GM12891 (cell line): ENCODE measurements at regions not wholly inside any gene's neighbourhood (a gene's known extent, or its start where the extent isn't known, plus 50 kb on each side); places are given as distances from the start of the nearest gene placed in this dataset.

Source experiments
- DNase-seq: peaks from one replicate; pipeline ENCODE4 v3.0.0; 2011; ENCODE audit warnings: low spot score; ENCODE audit not compliant: insufficient read length
- FAIRE-seq: peaks from 2 replicates; lab custom pipeline; 2011; peaks lifted over from hg19 to GRCh38; lab: Jason Lieb, UNC
- PAX5 ChIP-seq: IDR thresholded peaks from 2 replicates; pipeline ENCODE4 v1.6.1; 2011; ENCODE audit warnings: low read length, moderate library complexity, mild to moderate bottlenecking; ENCODE audit not compliant: insufficient read depth, severe bottlenecking
- POLR2A ChIP-seq: IDR thresholded peaks from 2 replicates; pipeline ENCODE4 v1.6.1; 2011; ENCODE audit warnings: low read depth, low read length, control low read depth
- POLR2AphosphoS5 ChIP-seq: IDR thresholded peaks from 2 replicates; pipeline ENCODE4 v1.6.1; 2011; ENCODE audit warnings: low read depth, low read length, control low read depth
- POU2F2 ChIP-seq: IDR thresholded peaks from 2 replicates; pipeline ENCODE4 v1.6.1; 2011; ENCODE audit warnings: low read depth, mild to moderate bottlenecking, control low read depth, low read length, moderate library complexity
- SPI1 ChIP-seq: IDR thresholded peaks from 2 replicates; pipeline ENCODE4 v1.6.1; 2011; ENCODE audit warnings: low read depth, low read length, control low read depth
- TAF1 ChIP-seq: IDR thresholded peaks from 2 replicates; pipeline ENCODE4 v1.6.1; 2011; ENCODE audit warnings: low read depth, low read length, control low read depth

GRCh38 chr6:134458857-134459657 is 141.1 kb upstream of the SGK1 start:
- DNase-seq, result no peak
- TF ChIP-seq POLR2AphosphoS5 (no peak), TAF1 (no peak), POU2F2 (no peak), PAX5 (no peak), POLR2A (no peak), SPI1 (no peak)
- FAIRE-seq, result no peak

- DNase-seq (no peak), FAIRE-seq (no peak)
- no peak for TF ChIP-seq POLR2AphosphoS5
- TF ChIP-seq SPI1, result no peak
- TF ChIP-seq POU2F2, result no peak
- TF ChIP-seq PAX5, result no peak
- TF ChIP-seq POLR2A, result no peak
- TF ChIP-seq TAF1, result no peak
Observed at GRCh38 chr6:134457941-134458340, 140.0 kb upstream of the SGK1 start.

DNA sequence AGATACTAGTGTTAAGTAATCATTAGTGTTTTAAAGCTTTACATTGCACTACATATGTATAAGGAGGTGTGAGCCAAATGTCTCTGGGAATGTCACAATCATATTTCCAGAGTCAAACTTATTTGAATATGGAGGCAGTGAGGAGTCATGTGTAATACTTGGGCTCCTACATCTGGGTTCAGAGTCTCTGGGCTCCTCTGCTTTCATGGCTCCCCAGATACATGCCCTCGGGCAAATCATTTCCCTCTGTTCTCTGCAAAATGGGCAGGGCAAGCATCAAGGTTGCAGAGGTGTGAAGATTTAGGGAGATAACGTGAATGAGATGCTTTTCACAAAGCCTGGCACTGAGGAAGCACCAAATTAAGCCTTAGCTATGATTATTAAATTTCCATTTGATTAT is 138.3 kb upstream of the SGK1 start:
- no peak for FAIRE-seq
- no peak for TF ChIP-seq POLR2AphosphoS5
- no peak for TF ChIP-seq POLR2A
- no peak for TF ChIP-seq PAX5
- TF ChIP-seq POU2F2, result no peak
- no peak for TF ChIP-seq SPI1
- no peak for TF ChIP-seq TAF1

DNA sequence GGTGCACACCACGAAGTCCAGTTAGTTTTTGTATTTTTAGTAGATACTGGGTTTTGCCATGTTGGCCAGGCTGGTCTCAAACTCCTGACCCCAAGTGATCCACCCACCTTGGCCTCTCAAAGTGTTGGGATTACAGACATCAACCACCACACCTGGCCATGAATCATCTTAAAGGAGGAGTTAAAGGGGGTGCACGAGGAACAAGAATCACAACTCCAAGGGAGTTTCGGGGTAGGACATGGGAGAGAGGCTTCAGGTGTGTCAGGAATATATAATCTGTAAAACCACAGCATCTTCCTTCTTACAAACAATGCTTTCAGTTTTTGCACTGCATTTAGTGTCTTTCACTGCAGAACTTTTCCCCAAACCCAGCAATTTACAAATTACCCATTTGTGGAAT is 137.4 kb upstream of the SGK1 start:
- no peak for FAIRE-seq
- TF ChIP-seq POU2F2, result no peak
- no peak for TF ChIP-seq POLR2A
- TF ChIP-seq TAF1, result no peak
- no peak for TF ChIP-seq POLR2AphosphoS5
- no peak for TF ChIP-seq SPI1
- TF ChIP-seq PAX5, result no peak
- no peak for DNase-seq

More for the DNA sequence above, 138.3 kb upstream of the SGK1 start:
- DNase-seq, result no peak

- no peak for FAIRE-seq
- DNase-seq, result no peak
- TF ChIP-seq TAF1 (no peak), PAX5 (no peak), POLR2AphosphoS5 (no peak), POU2F2 (no peak), POLR2A (no peak), SPI1 (no peak)
Observed at GRCh38 chr6:134454794-134455193, 136.9 kb upstream of the SGK1 start.

DNA sequence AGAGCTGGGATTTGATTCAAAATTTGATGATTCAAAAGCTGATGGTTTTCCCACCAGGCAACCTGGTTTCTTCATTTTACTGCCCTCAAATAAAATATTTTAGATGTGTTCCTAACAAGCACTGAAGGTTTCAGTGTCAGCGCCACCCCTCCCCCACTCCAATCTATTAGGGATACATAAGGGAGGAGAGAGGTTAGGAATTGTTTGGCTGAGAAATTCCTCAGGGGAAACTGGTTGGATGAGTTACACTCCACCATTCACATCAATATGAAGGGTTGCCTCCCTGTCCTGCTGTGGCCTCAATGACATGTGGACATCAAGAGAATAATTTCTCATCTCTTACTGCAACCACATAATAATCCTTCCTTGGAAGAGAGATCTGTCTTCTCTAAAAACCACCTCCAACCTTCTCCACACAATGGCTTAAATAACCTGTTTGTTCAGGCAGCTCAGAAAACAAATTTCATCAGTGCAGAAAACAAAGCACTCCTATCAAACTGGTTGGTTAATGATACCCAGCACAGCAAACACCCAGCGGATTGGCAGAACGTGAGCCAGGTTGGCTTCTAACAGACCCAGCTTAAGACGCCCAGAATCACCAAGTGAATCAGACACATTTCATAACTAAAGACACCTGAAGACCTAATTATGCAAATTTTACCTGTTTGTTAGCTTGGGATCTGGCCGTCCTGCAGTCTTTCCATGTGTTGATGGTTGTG is 136.0 kb upstream of the SGK1 start:
- TF ChIP-seq PAX5 (no peak), POLR2AphosphoS5 (no peak), POLR2A (no peak), SPI1 (no peak), TAF1 (no peak), POU2F2 (no peak)
- FAIRE-seq, result no peak
- no peak for DNase-seq

GRCh38 chr6:134452906-134453305 is 135.0 kb upstream of the SGK1 start:
- FAIRE-seq (no peak), DNase-seq (no peak)
- TF ChIP-seq TAF1 (no peak), PAX5 (no peak), POLR2A (no peak), SPI1 (no peak), POU2F2 (no peak), POLR2AphosphoS5 (no peak)

GRCh38 chr6:134451529-134451928 is 133.6 kb upstream of the SGK1 start:
- TF ChIP-seq POU2F2 (no peak), SPI1 (no peak), TAF1 (no peak), POLR2A (no peak), PAX5 (no peak), POLR2AphosphoS5 (no peak)
- DNase-seq (no peak), FAIRE-seq (no peak)

DNA sequence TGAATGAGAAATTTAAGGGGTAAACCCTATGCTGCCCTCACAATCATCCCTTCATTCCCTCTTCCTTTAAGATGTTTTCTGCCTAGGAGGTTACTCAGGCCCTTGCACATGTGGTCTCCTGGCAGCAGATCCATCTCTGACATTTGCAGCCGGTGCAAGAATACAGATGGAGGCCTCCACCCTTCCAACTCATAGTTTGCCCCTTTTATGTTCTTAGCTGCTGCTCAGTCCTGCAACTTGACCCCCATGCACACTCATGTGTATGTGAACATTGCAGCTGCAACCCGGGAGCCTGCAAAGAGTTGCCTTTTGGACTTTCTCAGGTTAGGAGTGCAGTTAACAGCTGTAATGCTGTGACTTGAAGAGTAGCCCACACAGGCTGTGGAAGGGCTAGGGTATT is 131.9 kb upstream of the SGK1 start:
- no peak for TF ChIP-seq PAX5
- TF ChIP-seq POU2F2, result no peak
- TF ChIP-seq POLR2A, result no peak
- TF ChIP-seq SPI1, result no peak
- no peak for TF ChIP-seq TAF1
- TF ChIP-seq POLR2AphosphoS5, result no peak
- no peak for FAIRE-seq
- DNase-seq, result no peak
